ENCODE measurements at regions not wholly inside any gene's neighbourhood (a gene's known extent, or its start where the extent isn't known, plus 50 kb on each side); places are given as distances from the start of the nearest gene placed in this dataset.

DNA sequence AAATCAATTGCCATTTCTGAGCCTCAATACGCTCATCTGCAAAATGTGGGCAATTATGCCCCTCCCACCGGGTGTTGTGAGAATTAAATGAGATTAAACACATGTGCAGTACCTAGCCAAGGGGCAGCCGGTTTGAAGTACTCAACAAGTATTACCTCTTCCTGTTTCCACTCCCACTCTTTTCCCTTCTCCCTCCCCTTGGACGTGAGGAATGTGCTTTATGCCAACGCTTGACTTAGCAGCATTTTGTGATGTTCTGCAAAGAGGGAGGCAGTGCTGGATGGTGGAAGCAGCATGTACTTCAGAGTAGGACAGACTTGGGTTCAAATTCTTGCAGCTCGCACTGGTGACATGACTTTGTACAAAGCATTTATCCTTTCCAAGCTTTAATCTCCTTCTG lies 306.0 kb downstream of the BUD13 start:
- DNase-seq, result no peak

DNA sequence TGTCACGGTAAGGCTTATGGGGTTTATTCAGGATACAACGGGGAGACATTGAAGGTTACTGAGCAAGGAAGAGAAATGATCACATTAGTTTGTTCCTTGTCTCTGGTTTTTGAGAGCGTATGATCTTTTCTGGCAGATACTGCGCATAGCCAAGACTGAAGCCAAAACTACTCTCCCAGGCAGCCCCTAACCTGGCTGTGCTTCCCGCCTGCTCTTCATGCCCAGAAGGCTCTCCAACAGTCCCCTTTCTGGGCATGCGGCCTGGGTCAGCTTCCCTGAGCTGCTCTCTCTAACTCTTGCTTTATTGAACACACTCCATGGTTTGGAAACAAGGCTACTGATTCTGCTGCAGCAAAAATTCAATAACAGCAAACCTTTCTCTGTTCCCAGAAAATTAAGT lies 306.6 kb downstream of the BUD13 start:
- no peak for DNase-seq
- Mint-ChIP-seq H3K9me3 (ENCODE audit: unreplicated experiment) (peaks cover 16% of the 10 kb centered on the region), H3K4me1 (ENCODE audit: low read depth, unreplicated experiment) (peaks cover 32% of the 10 kb centered on the region), H3K27ac (ENCODE audit: unreplicated experiment) (no peak overlapping the region), H3K4me3 (ENCODE audit: unreplicated experiment) (no peak overlapping the region), H3K36me3 (ENCODE audit: unreplicated experiment) (peaks cover 5% of the 10 kb centered on the region), H3K27me3 (ENCODE audit: unreplicated experiment) (peaks cover 14% of the 10 kb centered on the region)
- TF ChIP-seq, protein P1, sequence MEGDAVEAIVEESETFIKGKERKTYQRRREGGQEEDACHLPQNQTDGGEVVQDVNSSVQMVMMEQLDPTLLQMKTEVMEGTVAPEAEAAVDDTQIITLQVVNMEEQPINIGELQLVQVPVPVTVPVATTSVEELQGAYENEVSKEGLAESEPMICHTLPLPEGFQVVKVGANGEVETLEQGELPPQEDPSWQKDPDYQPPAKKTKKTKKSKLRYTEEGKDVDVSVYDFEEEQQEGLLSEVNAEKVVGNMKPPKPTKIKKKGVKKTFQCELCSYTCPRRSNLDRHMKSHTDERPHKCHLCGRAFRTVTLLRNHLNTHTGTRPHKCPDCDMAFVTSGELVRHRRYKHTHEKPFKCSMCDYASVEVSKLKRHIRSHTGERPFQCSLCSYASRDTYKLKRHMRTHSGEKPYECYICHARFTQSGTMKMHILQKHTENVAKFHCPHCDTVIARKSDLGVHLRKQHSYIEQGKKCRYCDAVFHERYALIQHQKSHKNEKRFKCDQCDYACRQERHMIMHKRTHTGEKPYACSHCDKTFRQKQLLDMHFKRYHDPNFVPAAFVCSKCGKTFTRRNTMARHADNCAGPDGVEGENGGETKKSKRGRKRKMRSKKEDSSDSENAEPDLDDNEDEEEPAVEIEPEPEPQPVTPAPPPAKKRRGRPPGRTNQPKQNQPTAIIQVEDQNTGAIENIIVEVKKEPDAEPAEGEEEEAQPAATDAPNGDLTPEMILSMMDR (IDR thresholded peaks at IDR 0.05; ENCODE audit: partially characterized antibody, unreplicated experiment), result no peak

More for the DNA sequence above, 306.0 kb downstream of the BUD13 start:
- TF ChIP-seq, protein P1 (IDR thresholded peaks at IDR 0.05; ENCODE audit: partially characterized antibody, unreplicated experiment), result no peak
- Mint-ChIP-seq H3K9me3 (ENCODE audit: unreplicated experiment) (peaks cover 12% of the 10 kb centered on the region), H3K27me3 (ENCODE audit: unreplicated experiment) (peaks cover 11% of the 10 kb centered on the region), H3K27ac (ENCODE audit: unreplicated experiment) (no peak overlapping the region), H3K36me3 (ENCODE audit: unreplicated experiment) (peaks cover 5% of the 10 kb centered on the region), H3K4me3 (ENCODE audit: unreplicated experiment) (no peak overlapping the region), H3K4me1 (ENCODE audit: low read depth, unreplicated experiment) (peaks cover 26% of the 10 kb centered on the region)

DNA sequence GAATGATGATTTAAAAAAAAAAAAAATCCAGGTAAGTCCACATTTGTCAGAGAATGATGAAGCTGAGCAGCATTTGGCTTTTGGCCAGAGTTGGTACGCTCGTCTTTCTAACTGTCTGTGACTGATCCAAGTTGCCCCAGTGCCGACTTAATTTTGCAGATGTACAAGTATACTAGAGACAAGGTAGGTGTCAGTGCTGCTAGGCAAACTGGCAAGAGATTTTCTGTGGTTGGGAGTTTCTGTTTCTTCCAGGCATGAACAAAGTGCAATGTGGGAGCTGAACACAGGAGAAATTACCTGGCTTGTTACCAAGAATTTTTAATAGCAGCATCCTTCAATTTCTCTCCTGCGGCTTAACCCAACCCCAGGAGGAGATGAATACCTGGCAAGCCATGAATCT lies 307.7 kb downstream of the BUD13 start:
- H3K9me3 Mint-ChIP-seq (ENCODE audit: unreplicated experiment), result peaks cover 16% of the 10 kb centered on the region
- no peak for DNase-seq
- TF ChIP-seq, protein P1 (IDR thresholded peaks at IDR 0.05; ENCODE audit: partially characterized antibody, unreplicated experiment), result no peak
- H3K27me3 Mint-ChIP-seq (ENCODE audit: unreplicated experiment), result peaks cover 17% of the 10 kb centered on the region
- no peak overlapping the region for H3K27ac Mint-ChIP-seq (ENCODE audit: unreplicated experiment)
- H3K36me3 Mint-ChIP-seq (ENCODE audit: unreplicated experiment), result peaks cover under 1% of the 10 kb centered on the region
- no peak overlapping the region for H3K4me3 Mint-ChIP-seq (ENCODE audit: unreplicated experiment)
- H3K4me1 Mint-ChIP-seq (ENCODE audit: low read depth, unreplicated experiment), result peaks cover 40% of the 10 kb centered on the region

DNA sequence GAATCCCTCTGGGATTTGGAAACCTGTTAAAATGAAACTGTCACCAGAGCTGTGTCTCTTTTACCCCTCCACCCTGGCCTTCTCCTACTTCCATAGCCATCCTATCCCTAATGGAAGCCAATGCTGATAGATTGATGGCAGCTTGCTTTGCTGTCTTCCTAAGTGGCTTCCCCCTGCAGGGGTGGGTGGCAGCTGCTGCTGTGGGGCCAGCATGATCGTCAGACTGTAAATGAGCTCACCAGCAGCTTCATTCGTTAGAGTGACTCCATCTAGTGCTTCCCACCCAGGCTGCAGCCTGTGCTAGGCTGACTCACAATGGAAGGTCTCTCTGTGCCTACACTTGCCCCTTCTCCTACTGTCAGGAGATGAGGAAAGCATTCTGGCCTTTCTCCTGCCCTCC lies 311.0 kb downstream of the BUD13 start:
- Mint-ChIP-seq H3K27me3 (ENCODE audit: unreplicated experiment) (peaks cover 24% of the 10 kb centered on the region), H3K4me3 (ENCODE audit: unreplicated experiment) (no peak overlapping the region), H3K9me3 (ENCODE audit: unreplicated experiment) (peaks cover 16% of the 10 kb centered on the region), H3K4me1 (ENCODE audit: low read depth, unreplicated experiment) (peaks cover 59% of the 10 kb centered on the region), H3K36me3 (ENCODE audit: unreplicated experiment) (no peaks in the 10 kb centered on the region), H3K27ac (ENCODE audit: unreplicated experiment) (peak overlapping the region; percentile 98)
- TF ChIP-seq, protein P1 (IDR thresholded peaks at IDR 0.05; ENCODE audit: partially characterized antibody, unreplicated experiment), result no peak
- peak; percentile 83 for DNase-seq

DNA sequence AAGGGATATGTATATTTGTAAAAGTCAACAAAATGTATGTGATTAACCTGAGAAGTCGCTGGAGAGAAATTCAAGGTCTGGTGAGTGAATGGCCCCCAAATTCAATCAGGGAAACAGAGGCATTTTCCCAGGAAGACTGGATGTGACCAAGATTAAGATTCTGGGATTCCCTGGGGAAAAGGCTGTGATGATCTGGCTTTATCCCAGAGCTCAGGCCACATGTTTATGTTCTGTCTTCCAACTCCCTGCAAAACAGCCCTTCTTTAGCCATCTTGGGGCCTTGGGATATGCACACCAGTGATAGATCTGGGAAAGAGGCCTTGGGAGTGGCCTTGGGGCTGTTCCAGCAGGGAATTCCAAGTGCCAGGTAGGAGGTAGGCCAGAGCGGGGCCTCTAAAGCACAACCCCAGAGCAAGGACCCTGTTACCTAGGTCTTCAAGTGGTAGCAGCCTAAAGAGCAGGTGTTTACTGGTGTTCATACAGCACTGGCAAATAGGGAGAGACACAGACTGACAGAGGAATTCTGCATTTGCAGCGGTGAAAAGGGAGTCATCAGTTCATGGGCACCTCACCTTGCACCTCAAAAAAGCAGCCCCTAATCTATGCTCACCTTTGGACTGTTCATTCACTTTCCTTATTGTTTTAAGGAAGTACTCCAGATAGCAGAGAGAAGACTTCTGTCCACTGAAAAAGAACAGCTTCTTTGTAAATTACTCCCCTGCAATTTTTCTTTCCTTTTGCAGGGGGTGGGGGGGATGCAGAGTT lies 312.4 kb downstream of the BUD13 start:
- H3K4me1 Mint-ChIP-seq (ENCODE audit: low read depth, unreplicated experiment), result peaks cover 65% of the 10 kb centered on the region
- H3K4me3 Mint-ChIP-seq (ENCODE audit: unreplicated experiment), result peak overlapping the region; percentile 52
- DNase-seq, result no peak

More for the DNA sequence above, 312.4 kb downstream of the BUD13 start:
- Mint-ChIP-seq H3K27ac (ENCODE audit: unreplicated experiment) (peak overlapping the region; percentile 98), H3K36me3 (ENCODE audit: unreplicated experiment) (no peaks in the 10 kb centered on the region), H3K27me3 (ENCODE audit: unreplicated experiment) (peaks cover 23% of the 10 kb centered on the region), H3K9me3 (ENCODE audit: unreplicated experiment) (peaks cover 19% of the 10 kb centered on the region)
- TF ChIP-seq, protein P1 (IDR thresholded peaks at IDR 0.05; ENCODE audit: partially characterized antibody, unreplicated experiment), result no peak
